Vagina (tissue), 2 donors: ENCODE measurements at regions not wholly inside any gene's neighbourhood (a gene's known extent, or its start where the extent isn't known, plus 50 kb on each side); places are given as distances from the start of the nearest gene placed in this dataset.
"Not testable (repeated sequence)": the region's sequence is repeated elsewhere in the genome, so short reads cannot be mapped to it uniquely, and the experiment has no call there.

Experiments
- DNase-seq, 2 donors: peaks; one replicate each; pipeline ENCODE4 v3.0.0-alpha.2; 2017; ENCODE audit errors: extremely low spot score in 2 of 2
- H3K27ac ChIP-seq: fragments of 200-600 bp; sonication (generic); one replicate; pipeline ENCODE4 v1.5.1; 2019
- H3K27me3 ChIP-seq: fragments of 200-600 bp; sonication (generic); one replicate; pipeline ENCODE4 v1.5.1; 2019
- H3K36me3 ChIP-seq, 2 donors: fragments of 200-600 bp; sonication (generic); one replicate each; pipeline ENCODE4 v1.5.1; 2017 to 2019
- H3K4me1 ChIP-seq: fragments of 200-600 bp; sonication (generic); one replicate; pipeline ENCODE4 v1.5.1; 2019
- H3K4me3 ChIP-seq, 2 donors: fragments of 200-600 bp; sonication (generic); 1 replicate in 1 of 2; 2 replicates in 1 of 2; pipeline ENCODE4 v1.5.1; 2016 to 2019
- H3K9me3 ChIP-seq: fragments of 200-600 bp; sonication (generic); one replicate; pipeline ENCODE4 v1.5.1; 2019
- CTCF ChIP-seq, 3 experiments: fragments of 450-650 bp in 2 of 3; fragments of 200-600 bp in 1 of 3; sonication (generic) in 1 of 3; IDR thresholded peaks; one replicate each; pipeline ENCODE4 v1.5.1; 2017 to 2019; ENCODE audit warnings: antibody characterized with exemption in 3 of 3, mild to moderate bottlenecking in 2 of 3, moderate library complexity in 2 of 3
- POLR2A ChIP-seq, 2 donors: fragments of 450-650 bp; IDR thresholded peaks; one replicate each; pipeline ENCODE4 v1.6.1; 2017; ENCODE audit warnings: antibody characterized with exemption in 2 of 2, mild to moderate bottlenecking in 2 of 2, moderate library complexity in 2 of 2
- POLR2AphosphoS5 ChIP-seq, 2 donors: sonication (generic); formaldehyde crosslinking; IDR thresholded peaks; one replicate each; pipeline ENCODE4 v1.9.0; 2017; ENCODE audit warnings: antibody characterized with exemption in 2 of 2, mild to moderate bottlenecking in 2 of 2, low read depth in 1 of 2; ENCODE audit not compliant: insufficient read depth in 1 of 2
- intact Hi-C: fragments of 100-400 bp; cut with DNase I; formaldehyde crosslinking; loops from one replicate; pipeline ENCODE4 v1.15.1; 2023

DNA sequence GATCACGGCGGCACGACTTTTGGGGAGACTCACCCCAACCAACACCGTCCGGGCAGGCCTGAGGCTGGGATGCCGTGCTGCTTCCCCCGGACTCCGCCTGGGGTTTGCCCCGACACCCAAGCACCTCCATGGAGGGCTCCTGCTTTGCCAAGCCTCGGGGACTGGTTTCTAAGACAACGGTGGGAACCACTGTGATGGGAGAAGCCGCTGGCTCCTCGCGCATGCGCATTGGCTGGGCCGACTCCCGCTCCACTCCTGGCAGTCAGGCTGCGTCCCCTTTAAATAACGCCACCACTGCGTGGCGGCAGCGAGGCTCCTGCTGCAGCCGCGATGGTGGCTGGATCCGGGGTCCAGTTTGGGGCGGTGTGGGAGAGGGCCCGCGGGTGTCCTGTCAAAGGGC is 201.0 kb downstream of the ZNF716 start:
- Histone ChIP-seq H3K9me3 (no peaks in the 10 kb centered on the region), H3K27me3 (no peaks in the 10 kb centered on the region), H3K36me3 (no peaks in the 10 kb centered on the region), H3K4me3 (no peak overlapping the region), H3K27ac (no peak overlapping the region), H3K4me1 (no peaks in the 10 kb centered on the region)
- no peak for TF ChIP-seq POLR2AphosphoS5 (IDR thresholded peaks at IDR 0.05; ENCODE audit: insufficient read depth in 1 of 2, low read depth in 1 of 2)
- no peak for TF ChIP-seq POLR2A (IDR thresholded peaks at IDR 0.05)
- no peak for TF ChIP-seq CTCF (IDR thresholded peaks at IDR 0.05)
- intact Hi-C loops = no loop called here
- DNase-seq = no peak

- H3K9me3 ChIP-seq, intact Hi-C loops, H3K27ac ChIP-seq, DNase-seq, H3K4me1 ChIP-seq, H3K36me3 ChIP-seq, H3K4me3 ChIP-seq, H3K27me3 ChIP-seq: not testable (repeated sequence)
Observed at GRCh38 chr7:57651611-57652010, 201.6 kb downstream of the ZNF716 start.

DNA sequence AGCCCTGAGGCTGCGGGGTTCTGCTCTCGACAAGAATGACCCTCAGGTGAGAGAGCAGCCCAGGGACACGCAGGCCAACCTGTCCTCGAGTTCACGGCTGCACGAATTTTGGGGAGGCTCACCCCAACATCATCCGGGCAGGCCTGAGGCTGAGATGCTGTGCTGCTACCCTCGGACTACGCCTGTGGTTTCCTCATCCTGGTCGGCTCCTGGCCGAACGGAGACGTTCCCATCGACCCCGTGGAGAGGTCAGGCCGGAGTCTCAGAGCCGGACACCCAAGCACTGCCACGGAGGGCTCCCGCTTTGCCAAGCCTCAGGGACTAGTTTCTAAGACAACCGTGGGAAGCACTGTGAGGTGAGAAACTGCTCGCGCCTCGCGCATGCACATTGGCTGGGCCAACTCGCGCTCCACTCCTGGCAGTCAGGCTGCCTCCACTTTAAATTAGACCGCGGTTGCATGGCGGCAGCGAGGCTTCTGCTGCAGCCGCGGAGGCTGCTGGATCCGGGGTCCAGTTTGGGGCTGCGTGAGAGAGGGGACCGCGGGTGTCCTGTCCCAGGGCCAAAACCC is 203.4 kb downstream of the ZNF716 start:
- DNase-seq = no peak
- Histone ChIP-seq H3K27ac (no peak overlapping the region), H3K9me3 (no peaks in the 10 kb centered on the region)

DNA sequence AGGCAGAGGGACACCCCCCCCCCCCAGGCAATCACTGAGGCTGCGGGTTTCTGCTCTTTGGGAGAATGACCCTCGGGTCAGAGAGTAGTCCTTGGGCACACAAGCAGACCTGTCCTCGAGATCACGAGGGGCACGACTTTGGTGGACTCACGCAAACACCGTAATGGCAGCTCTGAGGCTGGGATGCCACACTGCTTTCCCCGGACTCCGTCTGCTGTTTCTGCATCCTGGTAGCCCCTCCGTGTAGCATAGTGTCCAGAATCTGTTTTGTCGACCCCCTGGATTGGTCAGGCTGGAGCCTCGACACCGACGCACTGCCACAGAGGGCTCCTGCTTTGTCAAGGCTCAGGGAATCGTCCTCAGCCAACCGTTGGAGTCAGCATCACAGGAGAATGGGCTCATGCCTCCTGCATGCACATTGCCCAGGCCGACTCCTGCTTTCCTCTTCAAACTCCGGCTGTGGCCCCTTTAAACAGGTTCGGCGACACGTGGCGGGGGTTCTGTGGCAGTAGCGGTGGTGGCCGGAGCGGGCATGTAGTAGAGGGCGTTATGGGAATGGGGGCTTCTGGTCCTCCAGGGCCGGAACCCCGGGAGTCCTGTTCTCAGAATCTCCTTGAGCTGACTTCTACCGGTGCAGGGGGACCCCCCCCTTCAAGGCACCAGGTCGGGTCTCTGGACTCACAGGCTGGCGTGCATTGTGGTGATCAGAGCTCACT is 205.3 kb downstream of the ZNF716 start:
- H3K36me3 ChIP-seq, H3K27me3 ChIP-seq, intact Hi-C loops, H3K4me1 ChIP-seq, H3K27ac ChIP-seq, H3K9me3 ChIP-seq, H3K4me3 ChIP-seq, DNase-seq: not testable (repeated sequence)

More for the DNA sequence above, 203.4 kb downstream of the ZNF716 start:
- TF ChIP-seq CTCF (IDR thresholded peaks at IDR 0.05) = no peak
- no peak for TF ChIP-seq POLR2AphosphoS5 (IDR thresholded peaks at IDR 0.05; ENCODE audit: insufficient read depth in 1 of 2, low read depth in 1 of 2)
- no peak for TF ChIP-seq POLR2A (IDR thresholded peaks at IDR 0.05)
- H3K4me3 ChIP-seq = no peak overlapping the region
- H3K36me3 ChIP-seq = no peaks in the 10 kb centered on the region
- no peaks in the 10 kb centered on the region for H3K27me3 ChIP-seq
- intact Hi-C loops = no loop called here
- no peaks in the 10 kb centered on the region for H3K4me1 ChIP-seq

DNA sequence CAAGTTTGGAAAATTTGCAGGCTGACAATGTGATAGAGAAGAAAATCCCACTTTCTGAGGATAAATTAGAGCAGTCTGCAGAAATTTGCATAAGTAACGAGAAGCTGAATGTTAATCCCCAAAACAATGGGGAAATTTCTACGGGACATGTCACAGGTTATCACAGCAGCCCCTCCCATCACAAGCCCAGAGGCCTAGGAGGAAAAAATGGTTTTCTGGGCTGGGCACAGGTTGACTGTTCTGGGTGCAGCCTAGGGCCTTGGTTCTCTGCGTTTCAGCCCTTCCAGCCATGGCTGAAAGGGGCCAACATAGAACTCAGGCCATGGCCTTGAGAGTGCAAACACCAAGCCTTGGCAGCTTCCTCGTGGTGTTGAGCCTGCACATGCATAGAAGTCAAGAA is 209.2 kb downstream of the ZNF716 start:
- H3K36me3 ChIP-seq, H3K27me3 ChIP-seq, H3K4me3 ChIP-seq, H3K4me1 ChIP-seq, H3K27ac ChIP-seq, H3K9me3 ChIP-seq, DNase-seq, intact Hi-C loops: not testable (repeated sequence)

- intact Hi-C loops = not testable (repeated sequence)
Observed at GRCh38 chr7:57676928-57677327, 227.0 kb downstream of the ZNF716 start.

DNA sequence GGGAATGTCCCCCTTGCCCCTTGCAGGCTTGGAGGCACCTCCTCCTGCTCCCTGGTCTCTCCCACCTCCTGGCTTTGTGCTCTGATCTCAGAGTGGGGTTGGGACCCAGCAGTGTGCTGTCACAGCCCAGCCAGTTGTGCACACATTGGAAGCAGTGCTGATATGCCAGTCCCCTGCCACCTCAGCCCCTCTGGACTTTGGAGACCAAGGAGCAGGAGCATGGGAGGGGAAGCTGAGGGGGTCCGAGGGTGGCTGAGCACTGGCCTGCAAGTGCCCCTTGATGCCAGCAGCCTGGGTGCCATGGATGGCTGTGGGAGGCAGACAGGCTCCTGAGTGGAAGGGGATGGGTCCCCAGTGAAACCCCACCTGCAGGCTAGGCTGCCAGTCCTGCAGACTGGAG is 235.4 kb downstream of the ZNF716 start:
- no peak for TF ChIP-seq CTCF (IDR thresholded peaks at IDR 0.05)
- TF ChIP-seq POLR2AphosphoS5 (IDR thresholded peaks at IDR 0.05; ENCODE audit: insufficient read depth in 1 of 2, low read depth in 1 of 2) = no peak
- TF ChIP-seq POLR2A (IDR thresholded peaks at IDR 0.05) = no peak
- intact Hi-C loops = no loop called here
- H3K4me1 ChIP-seq = no peaks in the 10 kb centered on the region

More at GRCh38 chr7:57676928-57677327, 227.0 kb downstream of the ZNF716 start:
- H3K36me3 ChIP-seq, H3K4me1 ChIP-seq, H3K4me3 ChIP-seq, H3K27ac ChIP-seq, H3K9me3 ChIP-seq, H3K27me3 ChIP-seq, DNase-seq: not testable (repeated sequence)

More for the DNA sequence above, 235.4 kb downstream of the ZNF716 start:
- Histone ChIP-seq H3K27me3 (no peaks in the 10 kb centered on the region), H3K4me3 (no peak overlapping the region), H3K9me3 (no peaks in the 10 kb centered on the region), H3K27ac (no peak overlapping the region), H3K36me3 (no peaks in the 10 kb centered on the region)
- no peak for DNase-seq
